ENCODE measurements at regions not wholly inside any gene's neighbourhood (a gene's known extent, or its start where the extent isn't known, plus 50 kb on each side); places are given as distances from the start of the nearest gene placed in this dataset.

DNA sequence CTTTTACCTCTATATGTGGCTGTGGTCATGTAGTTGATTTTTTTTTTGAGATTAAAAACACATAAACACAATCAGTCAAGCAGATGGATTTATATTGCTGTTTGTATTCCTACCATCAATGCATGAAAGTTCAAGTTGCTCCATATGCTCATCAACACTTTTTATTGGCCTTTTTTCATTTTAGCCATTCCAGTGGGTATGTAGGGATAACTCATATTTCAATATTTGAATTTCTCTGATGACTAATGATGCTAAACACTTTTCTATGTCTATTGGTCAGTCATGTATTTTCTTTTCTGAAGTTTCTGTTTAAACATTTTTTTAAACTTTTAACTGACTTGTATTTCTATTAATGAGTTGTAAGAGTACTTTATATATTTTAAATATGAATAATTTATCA, 445.4 kb upstream of the RGMB start:
- no peak for ATAC-seq
- TF ChIP-seq, protein P1, sequence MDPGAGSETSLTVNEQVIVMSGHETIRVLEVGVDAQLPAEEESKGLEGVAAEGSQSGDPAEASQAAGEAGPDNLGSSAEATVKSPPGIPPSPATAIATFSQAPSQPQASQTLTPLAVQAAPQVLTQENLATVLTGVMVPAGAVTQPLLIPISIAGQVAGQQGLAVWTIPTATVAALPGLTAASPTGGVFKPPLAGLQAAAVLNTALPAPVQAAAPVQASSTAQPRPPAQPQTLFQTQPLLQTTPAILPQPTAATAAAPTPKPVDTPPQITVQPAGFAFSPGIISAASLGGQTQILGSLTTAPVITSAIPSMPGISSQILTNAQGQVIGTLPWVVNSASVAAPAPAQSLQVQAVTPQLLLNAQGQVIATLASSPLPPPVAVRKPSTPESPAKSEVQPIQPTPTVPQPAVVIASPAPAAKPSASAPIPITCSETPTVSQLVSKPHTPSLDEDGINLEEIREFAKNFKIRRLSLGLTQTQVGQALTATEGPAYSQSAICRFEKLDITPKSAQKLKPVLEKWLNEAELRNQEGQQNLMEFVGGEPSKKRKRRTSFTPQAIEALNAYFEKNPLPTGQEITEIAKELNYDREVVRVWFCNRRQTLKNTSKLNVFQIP (CRISPR knock-in tag; IDR thresholded peaks at IDR 0.05; ENCODE audit: borderline replicate concordance, low read depth), result no peak
- no peak for TF ChIP-seq SNAI2 (CRISPR knock-in tag; IDR thresholded peaks at IDR 0.05)
- no peak for TF ChIP-seq PPARA (CRISPR knock-in tag; IDR thresholded peaks at IDR 0.05; ENCODE audit: borderline replicate concordance)
- TF ChIP-seq ZFP3 (CRISPR knock-in tag; IDR thresholded peaks at IDR 0.05), result no peak
- no peak for TF ChIP-seq GLIS3 (CRISPR knock-in tag; IDR thresholded peaks at IDR 0.05)
- TF ChIP-seq ISL1 (CRISPR knock-in tag; IDR thresholded peaks at IDR 0.05), result no peak
- TF ChIP-seq ZNF565 (CRISPR knock-in tag; conservative IDR thresholded peaks at IDR 0.05; ENCODE audit: low read depth), result no peak
- no peak for TF ChIP-seq ZC3H10 (CRISPR knock-in tag; IDR thresholded peaks at IDR 0.05)
- no peak for TF ChIP-seq BACH2 (CRISPR knock-in tag; IDR thresholded peaks at IDR 0.05; ENCODE audit: borderline replicate concordance)

DNA sequence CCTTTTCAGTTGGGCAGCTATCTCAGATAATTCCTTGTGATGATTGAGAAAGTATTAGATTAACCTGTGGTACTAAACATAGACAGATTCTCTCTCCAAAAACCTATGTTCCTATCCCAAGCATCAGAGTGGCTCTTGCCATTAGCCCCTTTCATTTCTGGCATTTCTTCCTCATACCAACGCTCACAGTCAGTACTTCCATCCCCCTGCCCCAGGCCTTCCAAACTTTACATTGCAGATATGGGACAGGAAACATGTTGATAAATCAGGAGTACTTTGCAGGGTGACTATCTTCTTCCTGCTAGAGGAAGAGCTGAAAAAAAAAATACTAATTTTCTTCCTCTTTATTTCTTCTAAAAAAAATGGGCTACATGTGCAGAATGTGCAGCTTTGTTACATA, 442.6 kb upstream of the RGMB start:
- TF ChIP-seq, protein P2, sequence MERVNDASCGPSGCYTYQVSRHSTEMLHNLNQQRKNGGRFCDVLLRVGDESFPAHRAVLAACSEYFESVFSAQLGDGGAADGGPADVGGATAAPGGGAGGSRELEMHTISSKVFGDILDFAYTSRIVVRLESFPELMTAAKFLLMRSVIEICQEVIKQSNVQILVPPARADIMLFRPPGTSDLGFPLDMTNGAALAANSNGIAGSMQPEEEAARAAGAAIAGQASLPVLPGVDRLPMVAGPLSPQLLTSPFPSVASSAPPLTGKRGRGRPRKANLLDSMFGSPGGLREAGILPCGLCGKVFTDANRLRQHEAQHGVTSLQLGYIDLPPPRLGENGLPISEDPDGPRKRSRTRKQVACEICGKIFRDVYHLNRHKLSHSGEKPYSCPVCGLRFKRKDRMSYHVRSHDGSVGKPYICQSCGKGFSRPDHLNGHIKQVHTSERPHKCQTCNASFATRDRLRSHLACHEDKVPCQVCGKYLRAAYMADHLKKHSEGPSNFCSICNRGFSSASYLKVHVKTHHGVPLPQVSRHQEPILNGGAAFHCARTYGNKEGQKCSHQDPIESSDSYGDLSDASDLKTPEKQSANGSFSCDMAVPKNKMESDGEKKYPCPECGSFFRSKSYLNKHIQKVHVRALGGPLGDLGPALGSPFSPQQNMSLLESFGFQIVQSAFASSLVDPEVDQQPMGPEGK (CRISPR knock-in tag; IDR thresholded peaks at IDR 0.05; ENCODE audit: borderline replicate concordance), result no peak
- no peak for TF ChIP-seq ZC3H10 (CRISPR knock-in tag; IDR thresholded peaks at IDR 0.05)
- TF ChIP-seq ZFP30 (CRISPR knock-in tag; IDR thresholded peaks at IDR 0.05), result no peak
- TF ChIP-seq ZFP3 (CRISPR knock-in tag; IDR thresholded peaks at IDR 0.05), result no peak
- TF ChIP-seq GLIS3 (CRISPR knock-in tag; IDR thresholded peaks at IDR 0.05), result no peak
- no peak for TF ChIP-seq OSR1 (CRISPR knock-in tag; IDR thresholded peaks at IDR 0.05)
- no peak for TF ChIP-seq CSDC2 (CRISPR knock-in tag; IDR thresholded peaks at IDR 0.05)
- TF ChIP-seq TOX (CRISPR knock-in tag; IDR thresholded peaks at IDR 0.05; ENCODE audit: borderline replicate concordance), result no peak
- no peak for TF ChIP-seq ISL1 (CRISPR knock-in tag; IDR thresholded peaks at IDR 0.05)
- TF ChIP-seq, protein P1 (CRISPR knock-in tag; IDR thresholded peaks at IDR 0.05; ENCODE audit: borderline replicate concordance, low read depth), result no peak
- TF ChIP-seq, protein P3, sequence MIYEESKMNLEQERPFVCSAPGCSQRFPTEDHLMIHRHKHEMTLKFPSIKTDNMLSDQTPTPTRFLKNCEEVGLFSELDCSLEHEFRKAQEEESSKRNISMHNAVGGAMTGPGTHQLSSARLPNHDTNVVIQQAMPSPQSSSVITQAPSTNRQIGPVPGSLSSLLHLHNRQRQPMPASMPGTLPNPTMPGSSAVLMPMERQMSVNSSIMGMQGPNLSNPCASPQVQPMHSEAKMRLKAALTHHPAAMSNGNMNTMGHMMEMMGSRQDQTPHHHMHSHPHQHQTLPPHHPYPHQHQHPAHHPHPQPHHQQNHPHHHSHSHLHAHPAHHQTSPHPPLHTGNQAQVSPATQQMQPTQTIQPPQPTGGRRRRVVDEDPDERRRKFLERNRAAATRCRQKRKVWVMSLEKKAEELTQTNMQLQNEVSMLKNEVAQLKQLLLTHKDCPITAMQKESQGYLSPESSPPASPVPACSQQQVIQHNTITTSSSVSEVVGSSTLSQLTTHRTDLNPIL (CRISPR knock-in tag; IDR thresholded peaks at IDR 0.05; ENCODE audit: low read depth), result no peak
- TF ChIP-seq, protein P4, sequence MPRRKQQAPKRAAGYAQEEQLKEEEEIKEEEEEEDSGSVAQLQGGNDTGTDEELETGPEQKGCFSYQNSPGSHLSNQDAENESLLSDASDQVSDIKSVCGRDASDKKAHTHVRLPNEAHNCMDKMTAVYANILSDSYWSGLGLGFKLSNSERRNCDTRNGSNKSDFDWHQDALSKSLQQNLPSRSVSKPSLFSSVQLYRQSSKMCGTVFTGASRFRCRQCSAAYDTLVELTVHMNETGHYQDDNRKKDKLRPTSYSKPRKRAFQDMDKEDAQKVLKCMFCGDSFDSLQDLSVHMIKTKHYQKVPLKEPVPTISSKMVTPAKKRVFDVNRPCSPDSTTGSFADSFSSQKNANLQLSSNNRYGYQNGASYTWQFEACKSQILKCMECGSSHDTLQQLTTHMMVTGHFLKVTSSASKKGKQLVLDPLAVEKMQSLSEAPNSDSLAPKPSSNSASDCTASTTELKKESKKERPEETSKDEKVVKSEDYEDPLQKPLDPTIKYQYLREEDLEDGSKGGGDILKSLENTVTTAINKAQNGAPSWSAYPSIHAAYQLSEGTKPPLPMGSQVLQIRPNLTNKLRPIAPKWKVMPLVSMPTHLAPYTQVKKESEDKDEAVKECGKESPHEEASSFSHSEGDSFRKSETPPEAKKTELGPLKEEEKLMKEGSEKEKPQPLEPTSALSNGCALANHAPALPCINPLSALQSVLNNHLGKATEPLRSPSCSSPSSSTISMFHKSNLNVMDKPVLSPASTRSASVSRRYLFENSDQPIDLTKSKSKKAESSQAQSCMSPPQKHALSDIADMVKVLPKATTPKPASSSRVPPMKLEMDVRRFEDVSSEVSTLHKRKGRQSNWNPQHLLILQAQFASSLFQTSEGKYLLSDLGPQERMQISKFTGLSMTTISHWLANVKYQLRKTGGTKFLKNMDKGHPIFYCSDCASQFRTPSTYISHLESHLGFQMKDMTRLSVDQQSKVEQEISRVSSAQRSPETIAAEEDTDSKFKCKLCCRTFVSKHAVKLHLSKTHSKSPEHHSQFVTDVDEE (CRISPR knock-in tag; IDR thresholded peaks at IDR 0.05), result no peak
- TF ChIP-seq ZNF8 (CRISPR knock-in tag; IDR thresholded peaks at IDR 0.05), result no peak
- TF ChIP-seq ESRRG (CRISPR knock-in tag; IDR thresholded peaks at IDR 0.05), result no peak
- no peak for ATAC-seq

DNA sequence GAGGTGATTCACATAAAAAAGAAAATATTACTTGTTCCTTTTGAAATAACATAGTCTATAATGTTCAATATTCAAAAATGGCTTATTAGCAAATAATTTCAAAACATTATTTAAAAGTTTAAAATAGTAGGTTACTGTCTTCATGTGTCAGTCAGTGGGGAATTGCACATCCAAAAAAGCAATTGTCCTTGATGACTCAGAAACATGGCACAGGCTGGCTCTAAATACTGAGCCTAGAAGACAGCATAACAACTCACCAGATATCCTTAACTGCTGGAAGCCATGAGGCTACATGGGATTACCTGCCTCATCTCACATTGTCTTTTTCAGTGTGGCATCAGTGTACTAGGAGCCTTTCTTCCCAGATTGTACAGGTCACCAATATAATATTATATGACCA, 439.5 kb upstream of the RGMB start:
- TF ChIP-seq SNAI2 (CRISPR knock-in tag; IDR thresholded peaks at IDR 0.05), result no peak
- ATAC-seq, result no peak

DNA sequence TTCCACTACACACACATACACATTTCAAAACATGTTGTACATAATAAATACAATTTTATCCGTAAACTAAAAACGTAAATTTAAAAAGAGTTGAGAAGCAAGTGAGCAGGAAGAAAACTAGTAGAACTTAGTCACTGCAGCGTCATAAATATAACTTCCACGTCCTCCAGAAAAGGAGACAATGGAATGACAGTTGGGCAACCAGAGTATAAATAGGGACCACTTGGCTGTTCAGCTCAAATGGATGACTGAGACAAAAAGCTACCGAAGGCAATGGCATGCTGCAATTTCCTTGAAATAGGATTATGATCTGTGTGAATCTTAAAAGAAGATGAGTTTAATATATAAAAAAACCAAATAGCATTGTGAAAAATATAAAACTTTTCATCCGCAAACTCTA, 438.5 kb upstream of the RGMB start:
- ATAC-seq, result no peak
- TF ChIP-seq CSDC2 (CRISPR knock-in tag; IDR thresholded peaks at IDR 0.05), result no peak
- TF ChIP-seq ZFP3 (CRISPR knock-in tag; IDR thresholded peaks at IDR 0.05), result no peak
- no peak for TF ChIP-seq ZNF70 (CRISPR knock-in tag; IDR thresholded peaks at IDR 0.05)
- TF ChIP-seq TOX (CRISPR knock-in tag; IDR thresholded peaks at IDR 0.05; ENCODE audit: borderline replicate concordance), result no peak
- TF ChIP-seq, protein P4 (CRISPR knock-in tag; IDR thresholded peaks at IDR 0.05), result no peak
- TF ChIP-seq, protein P1 (CRISPR knock-in tag; IDR thresholded peaks at IDR 0.05; ENCODE audit: borderline replicate concordance, low read depth), result no peak
- TF ChIP-seq OSR1 (CRISPR knock-in tag; IDR thresholded peaks at IDR 0.05), result no peak
- TF ChIP-seq ISL1 (CRISPR knock-in tag; IDR thresholded peaks at IDR 0.05), result no peak
- TF ChIP-seq, protein P5, sequence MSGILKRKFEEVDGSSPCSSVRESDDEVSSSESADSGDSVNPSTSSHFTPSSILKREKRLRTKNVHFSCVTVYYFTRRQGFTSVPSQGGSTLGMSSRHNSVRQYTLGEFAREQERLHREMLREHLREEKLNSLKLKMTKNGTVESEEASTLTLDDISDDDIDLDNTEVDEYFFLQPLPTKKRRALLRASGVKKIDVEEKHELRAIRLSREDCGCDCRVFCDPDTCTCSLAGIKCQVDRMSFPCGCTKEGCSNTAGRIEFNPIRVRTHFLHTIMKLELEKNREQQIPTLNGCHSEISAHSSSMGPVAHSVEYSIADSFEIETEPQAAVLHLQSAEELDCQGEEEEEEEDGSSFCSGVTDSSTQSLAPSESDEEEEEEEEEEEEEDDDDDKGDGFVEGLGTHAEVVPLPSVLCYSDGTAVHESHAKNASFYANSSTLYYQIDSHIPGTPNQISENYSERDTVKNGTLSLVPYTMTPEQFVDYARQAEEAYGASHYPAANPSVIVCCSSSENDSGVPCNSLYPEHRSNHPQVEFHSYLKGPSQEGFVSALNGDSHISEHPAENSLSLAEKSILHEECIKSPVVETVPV (CRISPR knock-in tag; IDR thresholded peaks at IDR 0.05), result no peak
- TF ChIP-seq ZNF565 (CRISPR knock-in tag; conservative IDR thresholded peaks at IDR 0.05; ENCODE audit: low read depth), result no peak
